ENCODE measurements at regions not wholly inside any gene's neighbourhood (a gene's known extent, or its start where the extent isn't known, plus 50 kb on each side); places are given as distances from the start of the nearest gene placed in this dataset.

DNA sequence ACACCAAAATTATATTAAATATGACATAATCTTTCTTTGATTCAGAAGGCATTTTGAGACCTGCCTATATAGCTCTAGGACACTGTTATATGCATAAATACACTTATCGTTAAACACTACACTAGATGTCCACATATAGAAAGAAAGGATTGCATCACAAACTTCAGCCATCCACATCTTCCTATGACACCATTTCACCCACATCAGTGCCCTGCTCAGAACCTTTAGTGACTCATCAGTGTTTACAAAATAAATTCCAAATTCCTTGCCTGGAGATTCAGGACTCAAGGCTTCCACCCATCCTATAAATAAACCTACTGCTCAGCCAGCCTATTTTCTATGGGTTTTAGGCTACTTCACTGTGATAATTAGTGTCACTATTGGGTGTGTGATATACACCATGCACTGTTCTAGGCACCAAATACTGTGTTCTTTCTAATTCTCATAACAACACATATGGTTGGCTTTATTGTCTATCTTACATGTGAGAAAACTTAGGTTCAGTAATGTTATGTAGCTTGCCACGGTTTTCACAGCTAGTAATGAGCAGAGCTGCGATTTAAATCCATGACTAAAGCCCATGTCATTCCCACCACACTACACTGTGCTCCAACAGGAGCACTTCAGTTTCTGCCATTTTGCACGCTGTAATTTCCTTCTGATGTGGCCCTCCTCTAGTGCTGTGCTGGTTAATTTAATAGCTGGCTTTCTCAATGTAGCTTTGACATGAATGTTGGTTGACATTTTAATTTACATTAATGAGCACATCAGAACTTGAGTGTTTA, 103.3 kb downstream of the SREK1 start:
- H3K4me3 ChIP-seq (ENCODE audit: low read length), result no peak overlapping the region
- TF ChIP-seq, protein P1, sequence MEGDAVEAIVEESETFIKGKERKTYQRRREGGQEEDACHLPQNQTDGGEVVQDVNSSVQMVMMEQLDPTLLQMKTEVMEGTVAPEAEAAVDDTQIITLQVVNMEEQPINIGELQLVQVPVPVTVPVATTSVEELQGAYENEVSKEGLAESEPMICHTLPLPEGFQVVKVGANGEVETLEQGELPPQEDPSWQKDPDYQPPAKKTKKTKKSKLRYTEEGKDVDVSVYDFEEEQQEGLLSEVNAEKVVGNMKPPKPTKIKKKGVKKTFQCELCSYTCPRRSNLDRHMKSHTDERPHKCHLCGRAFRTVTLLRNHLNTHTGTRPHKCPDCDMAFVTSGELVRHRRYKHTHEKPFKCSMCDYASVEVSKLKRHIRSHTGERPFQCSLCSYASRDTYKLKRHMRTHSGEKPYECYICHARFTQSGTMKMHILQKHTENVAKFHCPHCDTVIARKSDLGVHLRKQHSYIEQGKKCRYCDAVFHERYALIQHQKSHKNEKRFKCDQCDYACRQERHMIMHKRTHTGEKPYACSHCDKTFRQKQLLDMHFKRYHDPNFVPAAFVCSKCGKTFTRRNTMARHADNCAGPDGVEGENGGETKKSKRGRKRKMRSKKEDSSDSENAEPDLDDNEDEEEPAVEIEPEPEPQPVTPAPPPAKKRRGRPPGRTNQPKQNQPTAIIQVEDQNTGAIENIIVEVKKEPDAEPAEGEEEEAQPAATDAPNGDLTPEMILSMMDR (conservative IDR thresholded peaks at IDR 0.05; ENCODE audit: low read depth, low read length), result no peak
- no peak for DNase-seq (ENCODE audit: low read depth)

DNA sequence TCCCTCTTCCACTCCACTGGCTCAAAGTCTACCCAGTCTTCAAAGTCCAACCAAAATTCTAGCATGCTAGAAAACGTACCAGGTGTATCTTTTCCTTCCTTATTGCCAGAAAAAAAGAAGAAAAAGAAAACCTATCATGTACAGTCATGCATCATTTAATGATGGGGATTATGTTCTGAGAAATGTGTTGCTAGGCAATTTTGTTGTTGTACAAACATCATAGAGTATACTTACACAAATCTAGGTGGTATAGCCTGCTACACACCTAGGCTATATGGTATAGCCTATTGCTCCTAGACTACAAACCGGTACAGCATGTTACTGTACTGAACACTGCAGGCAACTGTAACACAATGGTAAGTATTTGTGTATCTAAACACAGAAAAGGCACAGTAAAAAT, 104.8 kb downstream of the SREK1 start:
- TF ChIP-seq, protein P1 (conservative IDR thresholded peaks at IDR 0.05; ENCODE audit: low read depth, low read length), result no peak
- no peak overlapping the region for H3K4me3 ChIP-seq (ENCODE audit: low read length)
- no peak for DNase-seq (ENCODE audit: low read depth)

DNA sequence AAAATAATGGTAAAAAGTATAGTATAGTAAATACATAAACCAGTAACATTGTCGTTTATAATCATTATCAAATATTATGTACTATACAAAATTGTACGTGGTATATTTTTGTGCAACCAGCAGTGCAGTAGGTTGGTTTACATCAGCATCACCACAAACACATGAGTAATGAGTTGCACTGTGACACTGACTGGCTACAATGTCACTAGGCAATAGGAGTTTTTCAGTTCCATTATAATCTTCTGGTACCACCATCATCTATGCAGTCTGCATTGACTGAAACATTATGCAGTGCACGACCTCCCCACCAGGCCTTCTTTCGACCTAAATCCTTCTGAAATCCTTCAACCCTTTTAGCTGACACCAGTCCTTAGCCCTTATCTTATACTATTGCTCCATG, 105.8 kb downstream of the SREK1 start:
- TF ChIP-seq, protein P1 (conservative IDR thresholded peaks at IDR 0.05; ENCODE audit: low read depth, low read length), result no peak
- H3K4me3 ChIP-seq (ENCODE audit: low read length), result no peak overlapping the region
- DNase-seq (ENCODE audit: low read depth), result no peak

DNA sequence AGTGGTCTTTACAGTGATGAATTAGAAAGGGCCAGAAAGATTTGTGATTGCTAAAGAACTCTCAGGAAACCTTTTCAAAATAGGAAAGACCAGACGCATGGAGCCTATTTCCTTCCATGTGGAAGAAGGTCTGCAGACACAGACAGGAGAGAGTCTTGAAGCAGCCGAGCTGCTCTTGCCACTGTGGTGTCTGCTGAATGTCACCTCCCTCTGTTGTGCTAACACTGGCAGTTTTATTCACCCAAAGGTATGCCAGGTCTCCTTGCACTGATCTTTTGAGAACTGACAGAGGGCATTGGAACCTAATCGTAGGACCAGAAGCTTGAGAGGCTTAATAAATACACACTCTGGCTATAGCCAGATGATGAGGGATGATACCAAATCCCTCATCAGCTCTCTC, 108.7 kb downstream of the SREK1 start:
- TF ChIP-seq, protein P1 (conservative IDR thresholded peaks at IDR 0.05; ENCODE audit: low read depth, low read length), result no peak
- no peak overlapping the region for H3K4me3 ChIP-seq (ENCODE audit: low read length)

DNA sequence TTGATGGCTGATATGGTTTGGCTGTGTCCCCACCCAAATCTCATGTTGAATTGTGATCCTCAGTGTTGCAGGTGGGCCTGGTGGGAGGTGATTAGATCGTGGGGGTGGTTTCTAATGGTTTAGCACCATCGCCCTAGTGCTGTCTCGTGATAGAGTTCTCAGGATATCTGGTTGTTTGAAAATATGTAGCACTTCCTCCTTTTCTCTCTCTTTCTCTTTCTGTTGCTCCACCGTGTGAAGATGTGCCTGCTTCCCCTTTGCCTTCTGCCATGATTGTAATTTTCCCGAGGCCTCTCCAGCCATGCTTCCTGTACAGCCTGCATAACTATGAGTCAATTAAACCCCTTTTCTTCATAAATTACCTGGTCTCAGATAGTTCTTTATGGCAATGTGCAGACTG, 111.6 kb downstream of the SREK1 start:
- TF ChIP-seq, protein P1 (conservative IDR thresholded peaks at IDR 0.05; ENCODE audit: low read depth, low read length), result no peak
- no peak overlapping the region for H3K4me3 ChIP-seq (ENCODE audit: low read length)
- DNase-seq (ENCODE audit: low read depth), result no peak

More for the DNA sequence above, 108.7 kb downstream of the SREK1 start:
- no peak for DNase-seq (ENCODE audit: low read depth)

DNA sequence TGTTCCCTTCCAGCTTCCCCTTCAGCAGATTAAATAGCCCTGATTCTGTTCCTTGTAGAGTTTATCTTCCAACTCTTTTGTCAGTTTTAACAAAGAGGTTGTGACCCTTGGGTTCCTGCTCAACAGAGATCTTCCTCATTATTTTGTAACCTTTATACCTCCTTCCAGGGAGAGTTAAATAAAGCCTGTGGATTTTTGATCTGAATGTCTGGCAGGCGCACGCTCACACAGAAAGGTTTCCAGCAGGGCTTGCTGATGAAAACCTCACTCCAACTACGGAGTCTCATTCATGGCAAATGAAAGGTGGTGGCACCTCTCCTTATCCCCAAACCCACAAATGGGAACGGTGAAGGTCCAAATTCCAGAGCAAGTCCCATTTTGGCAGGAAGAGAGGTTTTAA, 129.0 kb downstream of the SREK1 start:
- DNase-seq (ENCODE audit: low read depth), result no peak
- TF ChIP-seq, protein P1 (conservative IDR thresholded peaks at IDR 0.05; ENCODE audit: low read depth, low read length), result no peak
- H3K4me3 ChIP-seq (ENCODE audit: low read length), result no peak overlapping the region

DNA sequence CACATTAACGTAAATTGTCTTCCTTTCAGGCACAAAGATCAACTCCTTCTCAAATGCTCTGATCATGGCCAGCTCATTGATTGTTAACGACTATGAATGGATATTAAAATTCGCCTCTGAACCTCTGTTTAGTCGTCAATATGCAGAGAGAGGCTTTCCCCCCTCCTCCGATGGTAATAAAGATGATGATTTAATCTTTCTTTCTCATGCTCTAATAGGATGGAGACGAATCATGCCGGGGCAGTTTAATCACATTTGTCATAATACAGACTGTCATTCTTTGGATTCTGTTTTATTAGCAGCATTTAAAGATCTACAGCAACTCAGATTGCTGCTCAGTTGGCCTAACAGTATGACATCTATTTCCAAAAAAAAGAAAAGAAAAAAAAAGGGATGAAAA, 132.9 kb downstream of the SREK1 start:
- DNase-seq (ENCODE audit: low read depth), result no peak
- TF ChIP-seq, protein P1 (conservative IDR thresholded peaks at IDR 0.05; ENCODE audit: low read depth, low read length), result no peak
- H3K4me3 ChIP-seq (ENCODE audit: low read length), result no peak overlapping the region

Measured in retinal pigment epithelial cell (primary cell).